C4-2B (cell line): ENCODE measurements at regions not wholly inside any gene's neighbourhood (a gene's known extent, or its start where the extent isn't known, plus 50 kb on each side); places are given as distances from the start of the nearest gene placed in this dataset.

Experiments
- H3K27ac ChIP-seq: fragments of 450-650 bp; 2 replicates; pipeline ENCODE4 v1.5.1; 2017
- CTCF ChIP-seq: fragments of 450-650 bp; conservative IDR thresholded peaks from 2 replicates; pipeline ENCODE4 v1.5.1; 2017; ENCODE audit warnings: mild to moderate bottlenecking
- ZFX ChIP-seq: fragments of 450-650 bp; IDR thresholded peaks from 2 replicates; pipeline ENCODE4 v1.6.1; 2017

GRCh38 chr3:101172516-101172915, 147.9 kb downstream of the IMPG2 start:
- no peak overlapping the region for H3K27ac ChIP-seq
- TF ChIP-seq ZFX (no peak), CTCF (no peak)

- H3K27ac ChIP-seq: no peak overlapping the region
- TF ChIP-seq ZFX (no peak), CTCF (no peak)
Measured at GRCh38 chr3:101171681-101172191, 148.6 kb downstream of the IMPG2 start.

GRCh38 chr3:101170806-101171558, 149.4 kb downstream of the IMPG2 start:
- H3K27ac ChIP-seq: no peak overlapping the region
- TF ChIP-seq CTCF (no peak), ZFX (no peak)

GRCh38 chr3:101170062-101170771, 150.2 kb downstream of the IMPG2 start:
- TF ChIP-seq CTCF (no peak), ZFX (no peak)
- H3K27ac ChIP-seq: no peak overlapping the region

GRCh38 chr3:101169516-101169915, 150.9 kb downstream of the IMPG2 start:
- TF ChIP-seq ZFX (no peak), CTCF (no peak)

DNA sequence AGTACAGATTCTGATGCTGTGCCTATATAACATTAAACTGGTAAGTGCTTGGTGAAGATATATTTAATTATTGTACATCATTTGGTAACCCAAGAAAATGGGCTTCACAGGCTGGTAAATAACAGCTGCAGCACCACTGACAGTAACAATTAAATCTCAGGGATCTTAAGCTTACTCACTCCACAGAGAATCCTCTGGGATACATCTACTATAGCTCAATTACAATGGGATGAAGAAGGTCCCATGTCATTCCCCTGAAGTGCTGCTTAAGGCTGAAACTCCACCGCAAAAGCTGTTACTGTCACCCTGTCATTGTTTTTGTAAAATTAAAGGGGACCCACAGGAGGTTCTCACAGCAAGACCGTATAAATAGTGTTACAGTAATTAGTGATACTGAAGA, 153.0 kb downstream of the IMPG2 start:
- TF ChIP-seq ZFX (no peak), CTCF (no peak)

More at GRCh38 chr3:101169516-101169915, 150.9 kb downstream of the IMPG2 start:
- H3K27ac ChIP-seq: no peak overlapping the region

DNA sequence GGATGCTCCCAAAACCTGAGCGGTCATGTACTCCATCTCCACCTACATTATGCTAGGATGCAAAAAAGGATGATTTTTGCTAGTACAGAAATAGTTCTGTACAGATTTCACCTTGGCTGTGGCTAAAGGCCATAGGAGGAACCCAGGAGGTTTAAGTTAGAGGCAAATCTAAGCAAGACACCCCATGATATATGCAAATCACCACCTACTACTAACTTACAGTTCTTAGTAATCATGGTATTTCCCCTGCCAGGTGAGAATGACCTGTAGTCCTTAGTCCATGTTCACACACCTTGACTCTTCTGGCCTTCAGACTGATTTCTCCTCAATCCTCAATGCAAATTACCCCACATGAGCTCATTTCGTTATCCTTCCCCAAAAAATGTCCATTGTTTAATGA, 154.2 kb downstream of the IMPG2 start:
- TF ChIP-seq CTCF: no peak
- TF ChIP-seq ZFX: no peak
- no peak overlapping the region for H3K27ac ChIP-seq

More for the DNA sequence above, 153.0 kb downstream of the IMPG2 start:
- H3K27ac ChIP-seq: no peak overlapping the region
